Brain microvascular endothelial cell (primary cell): ENCODE measurements at regions not wholly inside any gene's neighbourhood (a gene's known extent, or its start where the extent isn't known, plus 50 kb on each side); places are given as distances from the start of the nearest gene placed in this dataset.

Experiments
- DNase-seq: peaks from one replicate; pipeline ENCODE4 v3.0.0-alpha.2; 2020
- H3K27ac ChIP-seq: fragments of 250-450 bp; sonication (Bioruptor Pico); 2 replicates; pipeline ENCODE4 v1.5.1; 2020; ENCODE audit warnings: mild to moderate bottlenecking, moderate library complexity
- H3K27me3 ChIP-seq: fragments of 250-450 bp; sonication (Bioruptor Pico); replicated peaks from 2 replicates; pipeline ENCODE4 v1.5.1; 2020; ENCODE audit warnings: mild to moderate bottlenecking
- H3K36me3 ChIP-seq: fragments of 250-450 bp; sonication (Bioruptor Pico); replicated peaks from 2 replicates; pipeline ENCODE4 v1.5.1; 2020; ENCODE audit warnings: mild to moderate bottlenecking
- H3K4me3 ChIP-seq: 2 replicates; pipeline ENCODE4 v1.5.1; 2011; ENCODE audit warnings: low read depth, mild to moderate bottlenecking, control low read depth, low read length, moderate library complexity
- in situ Hi-C: cut with HindIII; loops from 2 replicates; pipeline ENCODE4 v1.10.0; 2017; ENCODE audit warnings: low sequenced_read_pairs, low pct_ligation_motif_present
- TF ChIP-seq, protein P1 (sequence below): IDR thresholded peaks from 2 replicates; pipeline ENCODE4 v1.5.1; 2011; ENCODE audit warnings: low read depth, mild to moderate bottlenecking, moderate library complexity, low read length, control low read depth, inconsistent platforms; ENCODE audit errors: missing control alignments

DNA sequence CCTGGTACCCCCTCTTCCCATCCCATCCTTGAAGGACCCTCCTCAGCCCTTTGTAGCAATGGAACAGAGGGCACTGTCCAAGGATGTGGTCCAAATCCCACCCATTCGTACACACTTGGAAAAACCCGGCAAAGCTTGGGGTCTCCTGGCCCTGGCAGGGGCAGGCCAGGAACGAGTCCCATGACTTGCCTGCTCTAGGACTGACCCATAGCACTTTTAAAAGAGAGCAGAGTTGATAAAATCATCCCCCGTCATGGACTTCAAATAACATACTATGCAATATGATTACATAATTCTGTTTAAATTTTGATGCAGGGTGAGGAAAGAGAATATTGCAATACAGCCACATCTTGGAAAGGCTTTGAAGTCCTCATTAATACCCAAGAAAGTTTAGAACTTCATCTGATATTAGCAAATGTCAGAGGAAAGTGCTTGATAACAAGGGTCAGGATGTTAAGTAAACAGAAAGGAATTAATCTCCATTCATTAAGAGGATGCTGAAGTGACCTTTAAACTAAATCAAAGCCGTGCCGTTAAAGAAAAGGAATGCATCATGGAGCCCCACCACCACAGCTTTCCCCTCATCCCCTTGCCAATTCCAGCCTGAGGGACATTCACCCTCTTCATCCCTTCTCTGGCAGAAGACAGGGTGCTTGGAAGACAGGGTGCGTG lies 60.7 kb upstream of the NXT1 start:
- H3K27me3 ChIP-seq, result no peaks in the 10 kb centered on the region
- TF ChIP-seq, protein P1, sequence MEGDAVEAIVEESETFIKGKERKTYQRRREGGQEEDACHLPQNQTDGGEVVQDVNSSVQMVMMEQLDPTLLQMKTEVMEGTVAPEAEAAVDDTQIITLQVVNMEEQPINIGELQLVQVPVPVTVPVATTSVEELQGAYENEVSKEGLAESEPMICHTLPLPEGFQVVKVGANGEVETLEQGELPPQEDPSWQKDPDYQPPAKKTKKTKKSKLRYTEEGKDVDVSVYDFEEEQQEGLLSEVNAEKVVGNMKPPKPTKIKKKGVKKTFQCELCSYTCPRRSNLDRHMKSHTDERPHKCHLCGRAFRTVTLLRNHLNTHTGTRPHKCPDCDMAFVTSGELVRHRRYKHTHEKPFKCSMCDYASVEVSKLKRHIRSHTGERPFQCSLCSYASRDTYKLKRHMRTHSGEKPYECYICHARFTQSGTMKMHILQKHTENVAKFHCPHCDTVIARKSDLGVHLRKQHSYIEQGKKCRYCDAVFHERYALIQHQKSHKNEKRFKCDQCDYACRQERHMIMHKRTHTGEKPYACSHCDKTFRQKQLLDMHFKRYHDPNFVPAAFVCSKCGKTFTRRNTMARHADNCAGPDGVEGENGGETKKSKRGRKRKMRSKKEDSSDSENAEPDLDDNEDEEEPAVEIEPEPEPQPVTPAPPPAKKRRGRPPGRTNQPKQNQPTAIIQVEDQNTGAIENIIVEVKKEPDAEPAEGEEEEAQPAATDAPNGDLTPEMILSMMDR, result no peak
- no peak overlapping the region for H3K27ac ChIP-seq
- H3K4me3 ChIP-seq, result no peak overlapping the region
- in situ Hi-C loops, result no loop called here
- H3K36me3 ChIP-seq, result no peaks in the 10 kb centered on the region
- no peak for DNase-seq

DNA sequence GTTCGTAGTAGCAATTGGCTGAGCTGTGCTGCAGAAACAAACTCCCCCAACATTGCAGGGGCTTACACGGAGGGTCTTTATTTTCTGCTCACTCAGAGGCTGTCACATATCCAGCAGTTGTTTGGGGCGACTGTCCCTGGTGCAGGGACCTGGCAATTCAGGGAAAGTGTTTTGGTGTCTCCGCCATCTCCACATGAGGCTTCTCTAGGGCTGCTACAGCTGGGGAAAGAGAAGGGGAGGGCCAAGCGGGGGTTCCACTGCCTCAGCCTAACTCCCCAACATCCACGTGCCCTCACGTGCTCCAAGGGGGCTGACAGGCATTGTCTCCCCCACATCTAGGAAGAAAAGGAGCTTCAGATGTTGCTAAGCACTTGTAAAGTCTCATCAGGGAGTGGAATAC lies 61.3 kb upstream of the NXT1 start:
- in situ Hi-C loops, result no loop called here
- Histone ChIP-seq H3K27ac (no peak overlapping the region), H3K27me3 (no peaks in the 10 kb centered on the region), H3K4me3 (no peak overlapping the region), H3K36me3 (no peaks in the 10 kb centered on the region)
- TF ChIP-seq, protein P1, result no peak
- no peak for DNase-seq

DNA sequence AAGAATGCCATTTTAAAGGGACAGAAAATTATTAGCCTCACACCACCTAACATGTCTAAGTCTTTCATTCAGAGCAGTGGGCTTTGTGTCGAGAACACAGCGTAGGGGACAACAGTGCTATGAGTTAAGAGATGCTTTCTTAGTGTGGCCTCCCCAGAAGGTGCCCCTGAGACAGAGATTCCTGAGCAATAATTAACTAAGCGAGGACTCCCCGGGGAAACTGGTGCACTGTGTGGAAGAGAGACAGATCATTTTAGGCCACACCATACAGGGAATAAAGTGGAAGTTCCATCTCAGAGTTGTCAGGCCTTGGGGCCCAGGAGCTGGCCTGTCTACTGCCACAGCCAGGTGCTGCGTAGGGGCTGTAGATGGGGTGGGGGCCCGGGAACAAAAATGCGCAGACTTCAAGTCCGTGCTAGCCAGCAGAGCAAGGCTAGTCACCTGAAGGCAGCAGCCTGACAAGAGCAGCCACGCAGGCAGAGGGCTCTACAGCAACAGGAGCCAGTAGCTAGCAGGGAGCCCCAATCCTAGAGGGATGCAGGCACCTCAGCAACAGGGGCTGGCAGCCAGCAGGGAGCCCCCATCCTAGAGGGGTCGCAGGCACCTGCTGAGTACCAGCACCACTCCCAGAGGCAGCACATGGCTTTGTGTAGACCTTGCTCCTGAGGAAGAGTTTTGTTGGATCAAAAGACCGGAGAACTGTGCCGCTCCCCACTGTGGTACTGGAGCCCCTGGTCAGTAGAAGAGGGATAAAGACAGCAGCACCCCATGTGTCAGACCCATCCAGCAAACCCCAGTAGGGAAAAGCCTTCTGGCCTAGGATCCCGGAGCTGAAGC lies 63.0 kb upstream of the NXT1 start:
- Histone ChIP-seq H3K27me3 (no peaks in the 10 kb centered on the region), H3K27ac (no peak overlapping the region), H3K36me3 (no peaks in the 10 kb centered on the region), H3K4me3 (no peak overlapping the region)
- TF ChIP-seq, protein P1, result no peak
- DNase-seq, result no peak
- in situ Hi-C loops, result no loop called here

DNA sequence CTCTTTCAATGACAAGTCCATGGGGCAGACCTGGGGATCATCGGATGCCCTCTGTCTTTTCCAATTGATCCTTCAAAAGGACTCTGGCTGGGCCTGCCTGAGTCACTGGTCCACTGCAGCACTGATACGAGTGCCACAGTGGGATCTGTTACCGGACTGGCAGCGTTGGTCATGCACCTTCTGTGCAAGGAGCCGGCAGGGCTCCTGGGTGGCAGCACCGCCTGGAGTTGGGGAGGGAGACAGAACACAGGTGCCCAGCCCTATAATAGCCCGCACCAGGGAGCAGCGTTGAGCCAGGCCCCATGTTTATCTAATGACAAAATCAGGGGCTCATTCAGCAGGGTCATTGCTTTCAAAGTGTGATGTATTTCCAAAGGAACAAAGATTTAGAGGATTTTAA lies 64.2 kb upstream of the NXT1 start:
- DNase-seq, result no peak
- in situ Hi-C loops, result no loop called here
- Histone ChIP-seq H3K4me3 (no peak overlapping the region), H3K27me3 (no peaks in the 10 kb centered on the region), H3K27ac (no peak overlapping the region), H3K36me3 (no peaks in the 10 kb centered on the region)
- TF ChIP-seq, protein P1, result no peak

DNA sequence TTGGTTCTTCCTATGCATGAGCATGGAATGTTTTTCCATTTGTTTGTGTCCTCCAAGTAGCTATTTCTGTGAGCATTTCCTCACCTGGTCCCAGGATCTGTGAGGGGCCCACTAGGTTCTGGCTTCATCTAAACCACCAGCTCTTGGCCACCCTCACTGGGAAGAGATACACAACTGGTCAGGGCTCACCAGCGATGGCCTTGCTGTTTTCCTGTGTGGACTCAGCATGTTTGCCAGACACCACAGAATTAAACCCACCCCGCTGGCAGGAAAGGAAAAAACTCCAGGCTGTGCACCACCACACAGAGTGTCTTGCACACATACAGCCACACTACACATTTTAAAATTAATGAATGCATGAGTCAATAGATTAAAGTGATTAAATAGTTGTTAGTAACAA lies 65.1 kb upstream of the NXT1 start:
- TF ChIP-seq, protein P1, result no peak
- no peak overlapping the region for H3K27ac ChIP-seq
- no peak for DNase-seq
- no peaks in the 10 kb centered on the region for H3K36me3 ChIP-seq
- no peak overlapping the region for H3K4me3 ChIP-seq
- in situ Hi-C loops, result no loop called here
- H3K27me3 ChIP-seq, result no peaks in the 10 kb centered on the region
